ENCODE measurements at regions not wholly inside any gene's neighbourhood (a gene's known extent, or its start where the extent isn't known, plus 50 kb on each side); places are given as distances from the start of the nearest gene placed in this dataset.

GRCh38 chrX:44039556-44039955 lies 66.4 kb upstream of the NDP start:
- TF ChIP-seq TBP (CRISPR knock-in tag; IDR thresholded peaks at IDR 0.05) (no peak), TCF12 (IDR thresholded peaks at IDR 0.05) (no peak), TCF12 (CRISPR knock-in tag; IDR thresholded peaks at IDR 0.05) (no peak), CTCF (CRISPR knock-in tag; IDR thresholded peaks at IDR 0.05) (no peak)
